GOT3 (cell line): ENCODE measurements at regions not wholly inside any gene's neighbourhood (a gene's known extent, or its start where the extent isn't known, plus 50 kb on each side); places are given as distances from the start of the nearest gene placed in this dataset.

ENCODE experiments used
- DNase-seq: peaks from one replicate; lab custom pipeline; 2025; ENCODE audit warnings: mixed read lengths; lab: John Stamatoyannopoulos, UW

DNA sequence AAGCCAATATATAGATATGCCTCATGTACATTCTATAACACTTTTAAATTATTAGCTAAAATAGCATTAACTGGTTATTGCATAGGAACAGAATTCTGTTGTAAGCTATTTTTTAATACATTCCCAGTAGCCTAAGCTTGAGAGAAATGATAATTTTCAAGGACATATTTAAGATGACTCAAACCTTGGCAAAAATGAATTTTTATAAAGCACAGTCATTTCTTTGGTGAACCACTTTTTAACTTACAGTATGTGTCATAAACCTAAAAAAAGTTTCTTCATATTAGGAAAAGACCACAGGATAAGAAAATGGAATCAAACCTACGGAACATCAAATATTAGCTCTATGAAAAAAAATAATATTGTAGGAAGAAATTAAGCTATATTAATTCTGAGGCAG lies 986.3 kb downstream of the STIM2 start:
- no peak for DNase-seq

DNA sequence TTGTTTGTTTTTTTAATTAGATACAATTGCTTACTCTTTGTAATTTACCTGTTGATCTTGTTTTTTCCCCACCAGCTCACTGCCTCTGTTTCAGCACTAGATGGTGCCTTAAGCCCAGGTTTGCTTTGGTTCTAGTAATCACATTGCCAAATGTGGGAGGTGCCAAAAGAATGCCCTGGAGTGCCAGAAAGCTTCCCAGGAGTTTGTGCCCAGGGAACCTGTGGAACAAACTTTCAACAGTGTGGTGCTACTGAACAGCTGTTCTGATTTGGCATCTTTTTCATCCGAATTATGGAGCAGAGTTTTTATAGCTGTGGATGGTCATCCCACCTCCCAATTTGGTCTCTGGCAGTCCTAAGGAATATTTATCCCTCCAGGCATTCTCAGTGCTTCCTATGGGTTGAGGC lies 1000.7 kb downstream of the STIM2 start:
- DNase-seq = no peak

- DNase-seq = no peak
Measured at GRCh38 chr4:27861802-27862201, 1001.2 kb downstream of the STIM2 start.

- DNase-seq = no peak
Measured at GRCh38 chr4:27873596-27873995, 1013.0 kb downstream of the STIM2 start.

DNA sequence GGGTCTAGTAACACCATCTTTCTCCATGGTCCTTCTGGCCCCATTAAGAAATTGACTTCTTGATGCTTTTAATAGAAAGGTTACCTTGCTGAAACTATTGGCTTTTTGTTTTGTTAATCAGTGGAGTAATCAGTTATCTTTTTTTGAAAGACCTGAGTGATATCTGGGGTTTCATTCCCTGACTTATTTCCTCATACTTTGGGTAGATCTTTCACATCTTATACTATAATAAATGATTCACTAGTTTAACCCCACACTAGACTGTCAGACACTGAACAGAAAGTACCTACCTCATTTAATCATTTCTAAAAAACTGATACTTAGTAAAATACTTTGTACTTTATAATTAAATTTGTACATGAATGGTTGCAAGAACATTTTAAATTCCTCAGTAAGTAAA lies 1021.1 kb downstream of the STIM2 start:
- DNase-seq = no peak

- no peak for DNase-seq
Measured at GRCh38 chr4:27886120-27886519, 1025.5 kb downstream of the STIM2 start.

DNA sequence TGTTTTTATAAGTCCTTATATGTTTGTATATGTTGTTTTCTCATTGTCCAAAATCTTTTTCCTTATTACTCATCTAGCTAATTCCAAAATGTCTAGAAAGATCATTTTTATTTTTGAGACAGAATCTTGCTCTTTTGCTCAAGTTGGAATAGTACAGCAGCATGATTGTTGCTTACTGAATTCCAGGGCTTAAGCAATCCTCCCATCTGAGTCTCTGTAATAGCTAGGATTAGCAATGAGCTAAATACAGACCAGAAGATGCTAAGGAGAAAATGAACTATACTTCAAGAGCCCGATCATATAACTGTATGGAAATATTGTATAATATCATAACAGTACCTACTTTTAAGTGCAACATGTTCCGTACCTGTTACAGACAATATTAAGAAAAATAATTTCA lies 1027.0 kb downstream of the STIM2 start:
- DNase-seq = no peak

DNA sequence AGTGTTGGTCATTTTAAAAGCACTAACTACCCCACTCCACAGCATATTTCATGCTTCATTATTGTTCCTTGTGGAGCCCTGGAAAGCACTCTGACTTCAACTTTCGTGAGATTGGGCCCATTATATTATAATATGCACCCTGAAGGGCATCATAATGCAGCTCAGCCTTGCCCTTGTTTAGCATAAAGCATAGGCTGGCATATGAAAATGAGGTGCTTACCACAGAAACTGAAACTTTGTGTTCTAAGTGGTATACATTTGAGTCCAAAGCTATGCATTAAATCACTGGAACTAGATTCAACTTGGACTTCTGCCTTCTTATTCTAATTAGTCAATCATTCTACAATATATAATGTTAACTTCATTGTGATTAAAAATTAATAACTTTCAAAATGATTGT lies 1027.9 kb downstream of the STIM2 start:
- no peak for DNase-seq

DNA sequence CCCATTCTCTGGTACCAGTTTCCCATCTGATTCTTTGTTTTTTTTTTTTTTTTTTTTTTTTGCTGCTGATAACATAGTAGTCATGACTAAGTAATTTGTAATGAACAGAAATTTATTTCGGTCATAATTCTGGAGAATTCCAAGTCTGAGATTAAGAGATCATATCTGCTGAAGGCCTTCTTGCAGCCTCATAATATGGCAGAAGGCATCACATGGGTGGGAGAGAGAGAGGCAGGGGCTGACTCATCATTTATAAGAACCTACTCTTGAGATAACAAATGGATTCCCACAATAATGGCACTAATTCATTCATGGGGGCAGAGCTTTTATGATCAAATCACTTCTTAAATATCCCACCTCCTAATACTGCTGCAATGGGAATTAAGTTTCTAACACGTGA lies 1034.3 kb downstream of the STIM2 start:
- no peak for DNase-seq

GRCh38 chr4:27908356-27908755 lies 1047.7 kb downstream of the STIM2 start:
- no peak for DNase-seq

DNA sequence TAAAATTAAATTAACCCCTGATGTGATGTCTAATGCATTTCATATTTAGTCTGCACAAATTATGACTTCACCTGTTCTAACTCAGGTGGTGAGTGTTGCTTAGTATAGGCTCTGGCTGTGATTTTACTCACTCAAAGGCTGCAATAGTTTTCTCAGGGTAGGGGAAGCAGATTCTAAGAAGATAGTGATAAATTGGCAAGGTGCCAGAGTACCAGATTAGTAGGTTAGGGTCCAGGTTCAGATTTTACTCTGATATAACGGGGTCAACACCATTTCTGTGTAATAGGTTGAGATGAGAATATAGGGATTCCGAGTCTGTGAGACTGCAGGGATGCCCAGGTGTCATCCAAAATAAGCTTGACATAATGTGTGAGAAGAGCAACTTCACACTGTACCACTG lies 1049.6 kb downstream of the STIM2 start:
- no peak for DNase-seq

DNA sequence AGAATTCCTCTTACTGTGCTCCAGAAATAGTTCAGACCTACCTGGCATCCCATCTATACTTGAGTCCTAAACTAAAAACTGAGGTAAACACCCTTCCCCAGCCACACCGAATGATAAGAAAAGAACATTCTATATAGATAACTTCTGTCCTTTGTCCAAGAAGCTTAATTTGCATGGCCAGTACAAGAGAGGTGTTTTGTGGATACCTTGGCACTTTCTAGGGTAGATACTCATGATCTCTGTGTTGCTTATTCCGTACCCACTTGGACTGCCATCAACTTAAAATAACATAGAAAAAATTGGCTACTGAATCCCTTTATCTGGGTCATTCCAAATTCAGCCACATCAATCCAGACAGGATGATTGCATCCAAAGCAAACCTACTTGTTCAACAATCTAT lies 1050.4 kb downstream of the STIM2 start:
- DNase-seq = no peak

- DNase-seq = no peak
Measured at GRCh38 chr4:27913738-27914137, 1053.1 kb downstream of the STIM2 start.

DNA sequence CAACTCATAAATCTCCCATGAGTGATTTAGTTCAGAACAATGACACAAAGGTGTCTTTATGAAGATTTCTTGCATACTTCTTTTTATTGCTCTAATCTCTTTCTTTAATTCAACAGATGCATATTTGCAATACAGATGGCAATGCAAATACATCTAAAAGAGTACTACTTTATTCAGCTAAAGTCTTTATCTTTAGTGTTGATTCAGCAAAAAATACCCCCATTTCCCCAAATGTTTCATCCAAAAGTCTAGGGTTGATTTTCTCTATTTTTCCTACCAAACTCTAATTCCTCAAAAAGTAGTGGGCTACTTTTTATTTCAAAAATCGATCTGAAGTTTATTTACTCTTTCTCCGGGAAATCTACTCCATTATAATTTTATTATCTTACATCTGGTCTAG lies 1055.2 kb downstream of the STIM2 start:
- DNase-seq = no peak

DNA sequence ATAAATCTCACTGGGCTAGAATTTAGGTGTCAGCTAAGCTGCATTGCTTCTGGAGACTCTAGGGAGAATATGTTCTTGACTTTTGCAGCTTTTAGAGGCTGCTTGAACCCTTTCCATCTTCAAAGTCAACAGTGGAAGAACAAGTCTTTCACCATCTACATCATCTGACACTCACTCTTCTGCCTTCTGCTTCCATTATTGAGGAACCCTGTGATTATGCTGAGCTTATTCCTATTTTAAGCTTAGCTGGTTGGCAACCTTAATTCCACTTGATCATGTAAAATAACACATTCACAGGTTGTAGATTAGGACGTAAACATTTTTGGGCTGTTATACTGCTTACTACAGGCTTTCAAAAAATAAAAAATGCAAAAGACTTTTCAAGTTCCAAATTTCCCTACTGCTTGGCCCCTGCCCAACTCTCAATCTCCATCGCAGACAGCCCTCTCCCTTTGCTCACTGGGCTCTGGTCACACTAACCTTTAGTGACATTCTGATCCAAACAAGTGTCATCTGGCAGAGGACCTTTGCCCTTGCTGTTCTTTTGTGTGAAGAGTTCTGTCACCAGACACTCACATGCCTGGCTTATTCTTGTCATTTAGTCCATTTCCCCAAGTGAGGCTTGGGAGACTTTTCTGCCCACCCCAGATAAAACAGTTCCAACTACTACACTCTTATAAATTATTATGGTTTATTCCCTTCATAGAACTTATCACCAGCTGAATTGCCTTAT lies 1056.0 kb downstream of the STIM2 start:
- no peak for DNase-seq

- DNase-seq = no peak
Measured at GRCh38 chr4:27917381-27917780, 1056.7 kb downstream of the STIM2 start.

DNA sequence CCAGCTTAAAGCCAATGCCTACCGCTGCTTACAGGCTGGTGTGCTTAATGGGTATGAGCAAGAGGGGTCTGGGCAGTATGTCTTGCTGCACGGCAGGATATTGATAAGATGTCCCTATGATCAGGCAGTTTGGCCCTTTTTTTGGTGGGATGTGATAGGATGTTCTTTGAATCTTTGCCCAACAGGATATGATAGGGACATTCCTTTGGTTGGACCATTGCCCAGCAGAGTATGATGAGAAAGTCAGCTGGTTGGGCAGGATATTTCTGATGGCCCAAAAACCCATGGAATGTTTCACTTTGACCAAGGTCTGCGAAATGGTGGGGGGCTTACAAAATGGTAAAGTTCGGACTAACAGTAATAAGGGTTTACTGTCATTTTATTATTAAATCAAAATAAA lies 1060.6 kb downstream of the STIM2 start:
- DNase-seq = no peak

DNA sequence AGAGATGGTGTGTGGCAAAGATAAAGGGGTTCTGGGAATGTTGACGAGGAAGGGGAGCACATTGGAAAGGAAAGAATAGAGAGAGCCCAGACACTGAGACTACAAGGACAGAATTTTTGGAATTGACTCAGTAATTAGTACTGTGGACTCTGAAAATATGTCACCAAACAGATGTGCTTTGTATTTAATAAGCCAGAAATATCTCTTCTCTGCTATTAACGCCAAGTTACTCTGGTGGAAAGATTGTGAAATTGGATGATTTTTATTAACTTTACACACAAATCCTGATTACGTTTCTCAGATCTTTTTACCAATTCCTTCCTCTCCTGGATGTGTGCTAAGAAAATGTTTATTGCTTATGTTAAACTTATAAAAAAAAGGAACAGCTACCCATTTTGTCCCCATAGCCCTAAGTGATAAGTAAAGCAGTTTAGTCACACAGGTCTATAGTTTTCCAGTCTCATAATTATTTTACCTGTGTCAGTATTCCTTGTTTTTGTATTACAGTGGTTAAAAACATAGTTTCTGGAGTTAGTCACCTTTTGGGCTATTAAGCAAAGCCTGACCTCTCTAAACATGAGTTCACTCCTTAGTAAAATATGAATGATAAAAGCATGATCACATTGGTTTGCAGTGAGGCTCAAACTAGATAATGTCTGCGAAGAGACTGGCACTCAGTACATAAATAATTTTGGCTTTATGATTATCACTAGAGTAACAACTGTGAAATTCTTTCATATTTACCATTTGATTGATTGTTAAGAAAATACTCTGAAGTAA lies 1068.3 kb downstream of the STIM2 start:
- DNase-seq = no peak

DNA sequence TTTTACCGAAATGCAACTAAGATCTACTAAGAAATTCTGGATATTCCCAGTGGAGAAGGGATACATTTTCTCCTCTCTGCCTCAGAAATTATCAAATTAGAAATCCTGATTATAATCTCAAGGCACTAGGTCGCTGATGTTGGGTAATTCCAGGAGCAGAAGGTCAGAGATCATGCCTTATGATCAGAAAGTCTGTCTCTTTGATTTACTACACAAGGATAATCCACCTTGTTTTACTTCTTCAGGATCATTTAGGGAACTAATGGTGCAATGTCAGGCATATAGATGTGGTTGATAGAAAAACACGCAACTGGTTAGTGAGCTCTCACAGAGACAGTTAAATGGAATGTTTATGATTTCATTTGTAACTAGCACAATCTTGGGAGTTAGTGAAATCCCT lies 1069.7 kb downstream of the STIM2 start:
- no peak for DNase-seq

GRCh38 chr4:27930976-27931375 lies 1070.3 kb downstream of the STIM2 start:
- no peak for DNase-seq

DNA sequence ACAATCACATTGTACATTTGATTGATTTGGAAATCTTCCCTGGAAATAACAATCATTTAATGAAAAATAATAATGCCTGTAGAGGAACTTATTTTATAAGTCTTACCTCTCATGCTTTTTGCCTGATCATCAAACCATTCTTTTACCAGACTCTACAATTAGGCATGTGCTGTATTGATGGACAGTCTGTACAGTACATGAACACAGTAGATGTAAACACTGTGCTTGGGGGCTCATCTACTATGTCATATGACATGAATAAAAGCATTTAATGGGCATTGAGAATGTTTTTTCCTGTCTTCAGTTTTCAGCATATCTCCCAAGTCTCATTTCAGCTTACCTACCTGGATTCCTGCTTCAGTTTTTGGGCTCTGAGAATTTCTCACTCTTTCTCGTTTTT lies 1070.9 kb downstream of the STIM2 start:
- DNase-seq = no peak

GRCh38 chr4:27934871-27935270 lies 1074.2 kb downstream of the STIM2 start:
- DNase-seq = no peak

GRCh38 chr4:27946799-27947198 lies 1086.2 kb downstream of the STIM2 start:
- no peak for DNase-seq

DNA sequence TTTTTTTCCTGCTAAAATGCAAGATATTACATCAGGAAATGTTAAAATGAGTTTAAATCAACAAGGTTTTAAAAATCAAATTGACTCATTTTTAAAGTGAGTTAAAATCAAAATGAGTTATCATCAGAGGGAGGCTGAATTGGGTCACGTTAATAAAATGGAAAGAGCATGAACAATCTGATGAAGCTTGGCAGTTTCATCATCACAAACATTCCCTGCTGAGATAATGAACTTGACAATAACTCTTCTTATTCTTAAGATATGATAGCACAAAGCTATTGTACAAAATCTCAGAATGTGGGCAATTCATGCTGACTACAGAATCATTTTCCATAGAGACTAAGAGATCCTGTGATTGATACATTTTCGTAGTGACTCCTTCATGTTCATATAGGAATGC lies 1086.7 kb downstream of the STIM2 start:
- no peak for DNase-seq
